Stimulated activated CD4-positive, alpha-beta T cell treated with anti-CD3 and anti-CD28 coated beads, Interleukin-2, amount 100 ng/mL, for 48 hours (primary cell): ENCODE measurements at regions not wholly inside any gene's neighbourhood (a gene's known extent, or its start where the extent isn't known, plus 50 kb on each side); places are given as distances from the start of the nearest gene placed in this dataset.

Experiments
- DNase-seq, 2 donors: peaks; one replicate each; pipeline ENCODE4 v3.0.0-alpha.2; 2020

- no peak for DNase-seq
These were observed 122.4 kb upstream of the SOX5 start for GRCh38 chr12:24071842-24072241.

GRCh38 chr12:24069532-24070395 lies 120.3 kb upstream of the SOX5 start:
- no peak for DNase-seq

- DNase-seq, result no peak
These were observed 117.4 kb upstream of the SOX5 start for GRCh38 chr12:24066865-24067264.

- DNase-seq, result no peak
These were observed 116.6 kb upstream of the SOX5 start for GRCh38 chr12:24066097-24066496.

- DNase-seq, result no peak
These were observed 113.3 kb upstream of the SOX5 start for GRCh38 chr12:24062642-24063245.

GRCh38 chr12:24060089-24060488 lies 110.6 kb upstream of the SOX5 start:
- DNase-seq, result no peak

- DNase-seq, result no peak
These were observed 108.5 kb upstream of the SOX5 start for GRCh38 chr12:24057920-24058476.

GRCh38 chr12:24055747-24056146 lies 106.3 kb upstream of the SOX5 start:
- no peak for DNase-seq

GRCh38 chr12:24054416-24054815 lies 104.9 kb upstream of the SOX5 start:
- no peak for DNase-seq

GRCh38 chr12:24049728-24050127 lies 100.3 kb upstream of the SOX5 start:
- DNase-seq, result no peak

- no peak for DNase-seq
These were observed 99.6 kb upstream of the SOX5 start for GRCh38 chr12:24049101-24049500.

- no peak for DNase-seq
These were observed 99.0 kb upstream of the SOX5 start for GRCh38 chr12:24048446-24048845.

GRCh38 chr12:24047326-24047725 lies 97.9 kb upstream of the SOX5 start:
- no peak for DNase-seq

- no peak for DNase-seq
These were observed 96.4 kb upstream of the SOX5 start for GRCh38 chr12:24045816-24046257.

- DNase-seq, result no peak
These were observed 95.7 kb upstream of the SOX5 start for GRCh38 chr12:24044941-24045703.

- no peak for DNase-seq
These were observed 93.2 kb upstream of the SOX5 start for GRCh38 chr12:24042651-24043050.

GRCh38 chr12:24039113-24039525 lies 89.6 kb upstream of the SOX5 start:
- no peak for DNase-seq

- no peak for DNase-seq
These were observed 88.9 kb upstream of the SOX5 start for GRCh38 chr12:24038211-24038997.

- no peak for DNase-seq
These were observed 87.2 kb upstream of the SOX5 start for GRCh38 chr12:24036438-24037216.

GRCh38 chr12:24034894-24035293 lies 85.4 kb upstream of the SOX5 start:
- no peak for DNase-seq

- no peak for DNase-seq
These were observed 84.7 kb upstream of the SOX5 start for GRCh38 chr12:24034160-24034559.

- no peak for DNase-seq
These were observed 77.9 kb upstream of the SOX5 start for GRCh38 chr12:24027352-24027751.
